Choroid plexus epithelial cell (primary cell): ENCODE measurements at regions not wholly inside any gene's neighbourhood (a gene's known extent, or its start where the extent isn't known, plus 50 kb on each side); places are given as distances from the start of the nearest gene placed in this dataset.
"Not testable (repeated sequence)": the region's sequence is repeated elsewhere in the genome, so short reads cannot be mapped to it uniquely, and the experiment has no call there.

Source experiments
- DNase-seq: peaks from one replicate; pipeline ENCODE4 v3.0.0-alpha.2; 2010; ENCODE audit warnings: low read depth
- H3K4me3 ChIP-seq: 2 replicates; pipeline ENCODE4 v1.5.1; 2011; ENCODE audit warnings: low read depth, mild to moderate bottlenecking, control low read depth, low read length, moderate library complexity
- CTCF ChIP-seq: conservative IDR thresholded peaks from 2 replicates; pipeline ENCODE4 v1.5.1; 2011; ENCODE audit warnings: low read depth, mild to moderate bottlenecking, control low read depth, inconsistent platforms, low read length, moderate library complexity

- no peak overlapping the region for H3K4me3 ChIP-seq
- DNase-seq, result no peak
- no peak for TF ChIP-seq CTCF
Measured at GRCh38 chr5:85985167-85985566, 632.6 kb upstream of the COX7C start.

- no peak overlapping the region for H3K4me3 ChIP-seq
- DNase-seq, result no peak
- no peak for TF ChIP-seq CTCF
Measured at GRCh38 chr5:85990998-85991397, 626.7 kb upstream of the COX7C start.

GRCh38 chr5:85994653-85995052 lies 623.1 kb upstream of the COX7C start:
- not testable (repeated sequence) for H3K4me3 ChIP-seq, DNase-seq

- no peak overlapping the region for H3K4me3 ChIP-seq
- TF ChIP-seq CTCF, result no peak
- DNase-seq, result no peak
Measured at GRCh38 chr5:85998656-85999055, 619.1 kb upstream of the COX7C start.

- no peak for DNase-seq
- no peak for TF ChIP-seq CTCF
- no peak overlapping the region for H3K4me3 ChIP-seq
Measured at GRCh38 chr5:86008293-86008692, 609.4 kb upstream of the COX7C start.

GRCh38 chr5:86008704-86009103 lies 609.0 kb upstream of the COX7C start:
- DNase-seq, result no peak
- no peak for TF ChIP-seq CTCF
- H3K4me3 ChIP-seq, result no peak overlapping the region

- H3K4me3 ChIP-seq, result no peak overlapping the region
- no peak for TF ChIP-seq CTCF
- no peak for DNase-seq
Measured at GRCh38 chr5:86011937-86012336, 605.8 kb upstream of the COX7C start.

GRCh38 chr5:86029308-86029707 lies 588.4 kb upstream of the COX7C start:
- TF ChIP-seq CTCF, result no peak
- H3K4me3 ChIP-seq, result no peak overlapping the region
- no peak for DNase-seq
